Trophoblast cell (in vitro differentiated cells and primary cell): ENCODE measurements at regions not wholly inside any gene's neighbourhood (a gene's known extent, or its start where the extent isn't known, plus 50 kb on each side); places are given as distances from the start of the nearest gene placed in this dataset.

ENCODE experiments used
- DNase-seq, 2 donors: peaks; one replicate each; pipeline ENCODE4 v3.0.0-alpha.2; 2016
- H2AFZ ChIP-seq: 2 replicates; pipeline ENCODE4 v1.6.1; 2013; ENCODE audit warnings: low read length, moderate library complexity, mild to moderate bottlenecking; ENCODE audit not compliant: insufficient read depth, poor library complexity
- H2AK5ac ChIP-seq: 2 replicates; pipeline ENCODE4 v1.6.1; 2013; ENCODE audit warnings: mild to moderate bottlenecking, low read length
- H2BK120ac ChIP-seq: 2 replicates; pipeline ENCODE4 v1.6.1; 2013; ENCODE audit warnings: low read length, mild to moderate bottlenecking, moderate library complexity; ENCODE audit not compliant: insufficient read depth, poor library complexity
- H2BK12ac ChIP-seq: 2 replicates; pipeline ENCODE4 v1.6.1; 2013; ENCODE audit warnings: mild to moderate bottlenecking, low read length, moderate library complexity
- H2BK5ac ChIP-seq: 2 replicates; pipeline ENCODE4 v1.6.1; 2013; ENCODE audit warnings: low read length, low read depth, moderate library complexity, mild to moderate bottlenecking; ENCODE audit not compliant: poor library complexity
- H3K14ac ChIP-seq: 2 replicates; pipeline ENCODE4 v1.6.1; 2013; ENCODE audit warnings: mild to moderate bottlenecking, low read length
- H3K18ac ChIP-seq: 2 replicates; pipeline ENCODE4 v1.6.1; 2013; ENCODE audit warnings: mild to moderate bottlenecking, low read length
- H3K23ac ChIP-seq: 2 replicates; pipeline ENCODE4 v1.6.1; 2013; ENCODE audit warnings: low read length
- H3K27ac ChIP-seq: 2 replicates; pipeline ENCODE4 v1.5.1; 2013; ENCODE audit warnings: low read depth, mild to moderate bottlenecking, inconsistent platforms, low read length, moderate library complexity
- H3K27me3 ChIP-seq: 2 replicates; pipeline ENCODE4 v1.6.1; 2013; ENCODE audit warnings: inconsistent platforms, mild to moderate bottlenecking, low read length, moderate library complexity; ENCODE audit not compliant: insufficient read depth
- H3K36me3 ChIP-seq, 2 experiments: 1 replicate in 1 of 2; 2 replicates in 1 of 2; pipeline ENCODE4 v1.6.1; 2013; ENCODE audit warnings: low read length in 2 of 2, mild to moderate bottlenecking in 2 of 2, moderate library complexity in 1 of 2; ENCODE audit not compliant: insufficient read depth in 2 of 2, control insufficient read depth in 1 of 2
- H3K4ac ChIP-seq: 2 replicates; pipeline ENCODE4 v1.6.1; 2013; ENCODE audit warnings: low read depth, mild to moderate bottlenecking, low read length, moderate library complexity
- H3K4me1 ChIP-seq, 2 experiments: 1 replicate in 1 of 2; 2 replicates in 1 of 2; pipeline ENCODE4 v1.6.1; 2013; ENCODE audit warnings: low read length in 2 of 2, mild to moderate bottlenecking in 2 of 2, moderate library complexity in 1 of 2; ENCODE audit not compliant: insufficient read depth in 2 of 2, control insufficient read depth in 1 of 2
- H3K4me2 ChIP-seq: 2 replicates; pipeline ENCODE4 v1.6.1; 2013; ENCODE audit warnings: inconsistent platforms, mild to moderate bottlenecking, low read length, moderate library complexity
- H3K4me3 ChIP-seq: 2 replicates; pipeline ENCODE4 v1.5.1; 2013; ENCODE audit warnings: mild to moderate bottlenecking, low read depth, low read length, inconsistent platforms
- H3K79me1 ChIP-seq: one replicate; pipeline ENCODE4 v1.6.1; 2013; ENCODE audit warnings: low read length
- H3K79me2 ChIP-seq: 2 replicates; pipeline ENCODE4 v1.6.1; 2013; ENCODE audit warnings: low read length, mild to moderate bottlenecking; ENCODE audit not compliant: control insufficient read depth, insufficient read depth, poor library complexity
- H3K9ac ChIP-seq: 2 replicates; pipeline ENCODE4 v1.6.1; 2013; ENCODE audit warnings: mild to moderate bottlenecking, low read length
- H3K9me3 ChIP-seq: 2 replicates; pipeline ENCODE4 v1.6.1; 2013; ENCODE audit warnings: low read depth, mild to moderate bottlenecking, control low read depth, inconsistent platforms, low read length; ENCODE audit not compliant: insufficient read depth
- H4K12ac ChIP-seq: 2 replicates; pipeline ENCODE4 v1.6.1; 2013; ENCODE audit warnings: low read depth, mild to moderate bottlenecking, low read length, moderate library complexity
- H4K8ac ChIP-seq: 2 replicates; pipeline ENCODE4 v1.6.1; 2013; ENCODE audit warnings: low read depth, mild to moderate bottlenecking, low read length, moderate library complexity
- H4K91ac ChIP-seq: one replicate; pipeline ENCODE4 v1.6.1; 2013; ENCODE audit warnings: low read depth, mild to moderate bottlenecking, low read length, moderate library complexity
- WGBS: extraction: QIAGEN DNeasy Blood & Tissue Kit; methylation state at CpG from one replicate; pipeline ENCODE4 v1.1.7; 2013; ENCODE audit warnings: missing lambda C conversion rate; ENCODE audit not compliant: insufficient read length, insufficient coverage; ENCODE audit errors: extremely low coverage; 5-methylcytosine and 5-hydroxymethylcytosine counted together

- WGBS, result no CpG with 5 or more reads among the region's 1 CpG
- Histone ChIP-seq H3K4me3 (no peak overlapping the region), H3K14ac (no peak overlapping the region), H3K4ac (no peak overlapping the region), H3K27ac (no peak overlapping the region), H4K12ac (no peak overlapping the region), H3K9me3 (no peaks in the 10 kb centered on the region), H2BK12ac (no peak overlapping the region), H3K4me1 (no peaks in the 10 kb centered on the region), H3K18ac (no peak overlapping the region), H2BK5ac (no peak overlapping the region), H3K36me3 (no peaks in the 10 kb centered on the region), H2AFZ (no peak overlapping the region), H3K9ac (no peak overlapping the region), H4K8ac (no peak overlapping the region), H3K4me2 (no peak overlapping the region), H3K27me3 (no peaks in the 10 kb centered on the region), H3K79me1 (no peaks in the 10 kb centered on the region), H3K23ac (no peak overlapping the region), H3K79me2 (no peaks in the 10 kb centered on the region), H2AK5ac (no peak overlapping the region), H4K91ac (no peak overlapping the region), H2BK120ac (no peak overlapping the region)
- no peak for DNase-seq
These were observed 1217.8 kb upstream of the LRRTM3 start for GRCh38 chr10:65708057-65708456.

- no CpG with 5 or more reads among the region's 3 CpGs for WGBS
- H2AK5ac ChIP-seq, result no peak overlapping the region
These were observed 1215.5 kb upstream of the LRRTM3 start for GRCh38 chr10:65710306-65710705.

GRCh38 chr10:65719790-65720189 is 1206.0 kb upstream of the LRRTM3 start:
- H3K27ac ChIP-seq, result no peak overlapping the region
- H3K4me1 ChIP-seq, result no peaks in the 10 kb centered on the region
- no peak overlapping the region for H4K91ac ChIP-seq
- H3K9ac ChIP-seq, result no peak overlapping the region
- H3K4ac ChIP-seq, result no peak overlapping the region
- no peak overlapping the region for H3K18ac ChIP-seq
- no peak overlapping the region for H2AFZ ChIP-seq
- DNase-seq, result no peak
- H3K36me3 ChIP-seq, result no peaks in the 10 kb centered on the region
- no CpG with 5 or more reads among the region's 1 CpG for WGBS
- no peak overlapping the region for H3K4me3 ChIP-seq
- no peaks in the 10 kb centered on the region for H3K79me2 ChIP-seq
- H3K79me1 ChIP-seq, result no peaks in the 10 kb centered on the region
- H3K9me3 ChIP-seq, result no peaks in the 10 kb centered on the region
- no peak overlapping the region for H4K12ac ChIP-seq
- H4K8ac ChIP-seq, result no peak overlapping the region
- H3K23ac ChIP-seq, result no peak overlapping the region
- no peaks in the 10 kb centered on the region for H3K27me3 ChIP-seq
- no peak overlapping the region for H2AK5ac ChIP-seq
- no peak overlapping the region for H2BK120ac ChIP-seq
- H3K14ac ChIP-seq, result no peak overlapping the region
- no peak overlapping the region for H3K4me2 ChIP-seq
- no peak overlapping the region for H2BK5ac ChIP-seq
- H2BK12ac ChIP-seq, result no peak overlapping the region

More at GRCh38 chr10:65710306-65710705, 1215.5 kb upstream of the LRRTM3 start:
- no peak overlapping the region for H3K18ac ChIP-seq
- no peak overlapping the region for H2BK5ac ChIP-seq
- no peak overlapping the region for H4K12ac ChIP-seq
- H3K4me1 ChIP-seq, result no peaks in the 10 kb centered on the region
- H3K4ac ChIP-seq, result no peak overlapping the region
- no peak overlapping the region for H4K91ac ChIP-seq
- no peak overlapping the region for H3K14ac ChIP-seq
- H3K23ac ChIP-seq, result no peak overlapping the region
- DNase-seq, result no peak
- H2AFZ ChIP-seq, result no peak overlapping the region
- no peak overlapping the region for H3K27ac ChIP-seq
- H3K79me2 ChIP-seq, result no peaks in the 10 kb centered on the region
- H3K79me1 ChIP-seq, result no peaks in the 10 kb centered on the region
- H3K4me2 ChIP-seq, result no peak overlapping the region
- no peaks in the 10 kb centered on the region for H3K9me3 ChIP-seq
- no peak overlapping the region for H2BK120ac ChIP-seq
- H3K36me3 ChIP-seq, result no peaks in the 10 kb centered on the region
- no peak overlapping the region for H3K4me3 ChIP-seq
- no peaks in the 10 kb centered on the region for H3K27me3 ChIP-seq
- H3K9ac ChIP-seq, result no peak overlapping the region
- H2BK12ac ChIP-seq, result no peak overlapping the region
- H4K8ac ChIP-seq, result no peak overlapping the region

GRCh38 chr10:65720901-65721300 is 1204.9 kb upstream of the LRRTM3 start:
- no peak overlapping the region for H2AK5ac ChIP-seq
- no peaks in the 10 kb centered on the region for H3K36me3 ChIP-seq
- no peak overlapping the region for H2AFZ ChIP-seq
- DNase-seq, result no peak
- no peak overlapping the region for H4K91ac ChIP-seq
- no peak overlapping the region for H4K12ac ChIP-seq
- H3K4me1 ChIP-seq, result no peaks in the 10 kb centered on the region
- no peak overlapping the region for H4K8ac ChIP-seq
- no peak overlapping the region for H2BK12ac ChIP-seq
- no peak overlapping the region for H3K23ac ChIP-seq
- no peak overlapping the region for H3K14ac ChIP-seq
- no peaks in the 10 kb centered on the region for H3K27me3 ChIP-seq
- H2BK120ac ChIP-seq, result no peak overlapping the region
- H3K4me2 ChIP-seq, result no peak overlapping the region
- no peak overlapping the region for H3K18ac ChIP-seq
- no peak overlapping the region for H3K9ac ChIP-seq
- H3K79me1 ChIP-seq, result no peaks in the 10 kb centered on the region
- H3K9me3 ChIP-seq, result no peaks in the 10 kb centered on the region
- no peak overlapping the region for H3K4ac ChIP-seq
- H3K79me2 ChIP-seq, result no peaks in the 10 kb centered on the region
- WGBS, result no CpG with 5 or more reads among the region's 4 CpGs
- no peak overlapping the region for H2BK5ac ChIP-seq
- H3K4me3 ChIP-seq, result no peak overlapping the region
- no peak overlapping the region for H3K27ac ChIP-seq
